NOMO-1 treated with dmso at 0.1 percent for 144 hours (cell line): ENCODE measurements at regions not wholly inside any gene's neighbourhood (a gene's known extent, or its start where the extent isn't known, plus 50 kb on each side); places are given as distances from the start of the nearest gene placed in this dataset.
"Not testable (repeated sequence)": the region's sequence is repeated elsewhere in the genome, so short reads cannot be mapped to it uniquely, and the experiment has no call there.

Experiments used
- DNase-seq: peaks from one replicate; lab custom pipeline; 2025; ENCODE audit not compliant: unreplicated experiment; lab: John Stamatoyannopoulos, UW

DNA sequence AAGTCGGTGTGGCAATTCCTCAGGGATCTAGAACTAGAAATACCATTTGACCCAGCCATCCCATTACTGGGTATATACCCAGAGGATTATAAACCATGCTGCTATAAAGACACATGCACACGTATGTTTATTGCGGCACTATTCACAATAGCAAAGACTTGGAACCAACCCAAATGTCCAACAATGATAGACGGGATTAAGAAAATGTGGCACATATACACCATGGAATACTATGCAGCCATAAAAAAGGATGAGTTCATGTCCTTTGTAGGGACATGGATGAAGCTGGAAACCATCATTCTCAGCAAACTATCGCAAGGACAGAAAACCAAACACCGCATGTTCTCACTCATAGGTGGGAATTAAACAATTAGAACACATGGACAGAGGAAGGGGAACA lies 80.6 kb upstream of the ST3GAL5 start:
- DNase-seq = not testable (repeated sequence)

DNA sequence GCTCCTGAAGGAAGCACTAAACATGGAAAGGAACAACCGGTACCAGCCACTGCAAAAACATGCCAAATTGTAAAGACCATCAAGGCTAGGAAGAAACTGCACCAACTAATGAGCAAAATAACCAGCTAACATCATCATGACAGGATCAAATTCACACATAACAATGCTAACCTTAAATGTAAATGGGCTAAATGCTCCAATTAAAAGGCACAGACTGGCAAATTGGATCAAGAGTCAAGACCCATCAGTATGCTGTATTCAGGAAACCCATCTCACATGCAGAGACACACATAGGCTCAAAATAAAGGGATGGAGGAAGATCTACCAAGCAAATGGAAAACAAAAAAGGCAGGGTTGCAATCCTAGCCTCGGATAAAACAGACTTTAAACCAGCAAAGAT lies 77.0 kb upstream of the ST3GAL5 start:
- not testable (repeated sequence) for DNase-seq

DNA sequence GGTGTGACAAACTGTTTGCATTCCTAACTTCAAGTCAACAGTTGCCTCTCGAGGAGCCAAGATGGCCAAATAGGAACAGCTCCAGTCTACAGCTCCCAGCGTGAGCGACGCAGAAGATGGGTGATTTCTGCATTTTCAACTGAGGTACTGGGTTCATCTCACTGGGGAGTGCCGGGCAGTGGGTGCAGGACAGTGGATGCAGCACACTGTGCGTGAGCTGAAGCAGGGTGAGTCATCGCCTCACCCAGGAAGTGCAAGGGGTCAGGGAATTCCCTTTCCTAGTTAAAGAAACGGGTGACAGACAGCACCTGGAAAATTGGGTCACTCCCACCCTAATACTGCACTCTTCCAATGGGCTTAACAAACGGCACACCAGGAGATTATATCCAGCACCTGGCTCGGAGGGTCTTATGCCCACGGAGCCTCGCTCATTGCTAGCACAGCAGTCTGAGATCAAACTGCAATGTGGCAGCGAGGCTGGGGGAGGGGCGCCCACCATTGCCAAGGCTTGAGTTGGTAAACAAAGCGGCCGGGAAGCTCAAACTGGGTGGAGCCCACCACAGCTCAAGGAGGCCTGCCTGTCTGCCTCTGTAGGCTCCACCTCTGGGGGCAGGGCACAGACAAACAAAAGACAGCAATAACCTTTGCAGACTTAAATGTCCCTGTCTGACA lies 75.1 kb upstream of the ST3GAL5 start:
- not testable (repeated sequence) for DNase-seq

- DNase-seq = no peak
Measured at GRCh38 chr2:85963068-85963467, 74.3 kb upstream of the ST3GAL5 start.

- no peak for DNase-seq
Measured at GRCh38 chr2:85961754-85962153, 73.0 kb upstream of the ST3GAL5 start.

DNA sequence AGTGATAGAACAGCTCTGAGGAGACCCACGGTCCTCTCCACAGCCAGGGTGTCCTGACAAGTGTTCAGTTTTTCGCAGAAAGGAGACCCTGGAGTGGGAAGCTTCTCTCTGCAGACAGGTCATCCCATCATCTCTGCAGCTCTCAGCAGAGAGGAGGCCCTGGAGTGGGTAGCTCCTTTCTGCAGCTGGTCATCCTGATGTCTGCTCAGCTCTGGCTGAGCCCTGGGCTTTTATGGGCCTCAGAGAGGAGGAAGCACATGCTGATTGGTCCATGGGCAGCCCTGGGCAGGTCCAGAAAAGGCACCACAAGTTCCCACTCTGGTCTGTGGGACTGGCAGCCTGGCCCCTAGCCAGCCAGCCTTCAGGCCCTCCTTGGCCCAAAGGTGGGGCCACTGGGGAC lies 72.3 kb upstream of the ST3GAL5 start:
- DNase-seq = no peak

GRCh38 chr2:85959826-85960225 lies 71.0 kb upstream of the ST3GAL5 start:
- DNase-seq = no peak

- DNase-seq = no peak
Measured at GRCh38 chr2:85959185-85959584, 70.4 kb upstream of the ST3GAL5 start.

DNA sequence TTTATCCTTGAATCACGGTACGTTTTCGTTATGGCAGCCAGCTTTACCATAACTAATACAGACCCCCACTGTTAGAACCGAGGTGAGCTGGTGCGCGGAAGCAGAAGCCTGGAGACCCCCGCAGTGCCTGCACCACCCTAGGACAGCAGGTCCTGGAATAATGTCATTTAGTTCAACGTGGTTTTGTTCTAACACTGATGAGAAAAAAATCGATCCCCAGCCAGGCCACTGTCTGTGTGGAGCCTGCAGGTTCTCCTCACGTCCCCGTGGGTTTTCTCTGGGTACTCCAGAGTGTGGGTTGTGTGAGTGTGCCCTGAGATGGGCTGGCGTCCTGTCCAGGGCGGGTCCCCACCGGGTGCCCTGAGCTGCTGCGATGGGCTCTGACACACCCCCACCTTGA lies 69.9 kb upstream of the ST3GAL5 start:
- DNase-seq = no peak

DNA sequence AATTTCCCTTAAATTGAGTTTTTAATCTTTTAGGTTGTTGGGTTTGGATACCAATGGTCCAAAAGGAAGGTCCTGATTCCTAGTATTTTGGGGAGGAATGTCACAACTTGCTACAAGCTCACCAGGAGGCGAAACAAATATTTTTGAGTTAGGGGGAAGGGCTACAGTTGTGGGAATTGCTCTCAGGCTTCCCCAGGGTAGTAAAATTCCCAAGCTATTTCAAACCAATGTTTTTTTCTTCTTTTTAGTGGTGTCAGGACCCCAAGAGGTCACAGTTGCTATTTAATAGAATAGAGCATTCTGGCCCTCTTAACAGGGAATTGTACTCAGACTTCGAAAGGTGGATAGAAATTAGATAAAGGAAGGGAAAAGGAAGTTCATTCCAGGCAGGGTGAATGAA lies 68.5 kb upstream of the ST3GAL5 start:
- no peak for DNase-seq

- no peak for DNase-seq
Measured at GRCh38 chr2:85956646-85957039, 67.9 kb upstream of the ST3GAL5 start.

DNA sequence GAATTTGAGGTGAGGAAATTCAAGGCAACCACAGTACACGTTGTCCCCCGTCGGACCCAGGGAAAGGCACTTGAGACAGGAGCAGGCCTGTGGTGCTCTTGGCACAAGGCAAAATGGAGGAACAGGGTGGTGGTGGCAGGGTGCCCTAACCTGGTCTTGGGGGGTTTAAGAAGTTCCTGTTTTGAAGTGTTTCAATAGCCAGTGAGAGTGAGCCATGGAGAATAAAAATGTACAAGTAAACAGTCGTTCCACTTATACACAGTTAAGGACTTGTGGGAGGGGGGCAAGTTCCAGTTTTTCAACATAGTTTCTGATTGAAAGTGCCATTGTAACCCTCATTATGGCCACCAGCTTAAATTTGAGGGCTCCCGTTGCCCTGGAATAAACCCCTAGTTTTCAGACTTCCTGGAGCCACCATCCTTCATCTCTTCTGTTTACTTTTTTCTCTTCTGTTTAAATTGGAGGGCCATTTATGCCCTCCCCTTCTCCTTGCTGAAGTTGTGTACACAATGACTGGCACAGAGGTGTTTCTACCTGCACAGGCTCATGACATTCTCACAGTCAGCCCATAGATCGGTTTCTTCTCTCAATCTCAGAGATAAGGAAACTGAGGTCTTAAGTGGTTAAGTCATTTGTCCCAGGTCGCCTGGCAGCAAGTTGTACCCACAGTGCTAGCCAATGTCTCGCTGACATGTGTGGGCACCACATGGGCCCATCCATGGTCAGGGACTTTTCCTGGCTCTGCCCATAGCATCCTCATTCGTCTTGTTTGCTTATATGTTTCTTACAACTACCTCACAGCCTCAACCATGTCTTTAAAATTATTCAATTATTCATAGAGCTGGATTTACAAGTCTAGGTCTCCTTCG lies 66.0 kb upstream of the ST3GAL5 start:
- DNase-seq = no peak

DNA sequence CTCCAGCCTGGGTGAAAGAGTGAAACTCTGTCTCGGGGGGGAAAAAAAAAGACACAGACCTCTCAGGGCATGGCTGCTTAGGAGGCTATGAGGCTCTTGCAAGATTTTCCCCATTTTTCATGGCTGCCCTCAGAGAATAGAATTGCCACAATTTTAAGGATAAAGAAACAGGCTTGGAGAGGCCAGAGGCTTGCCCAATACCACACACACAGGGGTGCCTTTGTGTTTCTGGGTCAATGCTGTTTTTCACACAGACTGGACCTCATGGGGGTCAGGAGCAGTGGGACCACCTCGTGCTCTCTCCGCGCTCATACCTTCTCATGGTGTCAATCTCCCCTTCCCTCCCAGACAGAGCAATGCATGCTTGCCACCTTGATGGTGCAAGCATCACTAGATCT lies 65.4 kb upstream of the ST3GAL5 start:
- DNase-seq = no peak

GRCh38 chr2:85953476-85953875 lies 64.7 kb upstream of the ST3GAL5 start:
- DNase-seq = no peak

DNA sequence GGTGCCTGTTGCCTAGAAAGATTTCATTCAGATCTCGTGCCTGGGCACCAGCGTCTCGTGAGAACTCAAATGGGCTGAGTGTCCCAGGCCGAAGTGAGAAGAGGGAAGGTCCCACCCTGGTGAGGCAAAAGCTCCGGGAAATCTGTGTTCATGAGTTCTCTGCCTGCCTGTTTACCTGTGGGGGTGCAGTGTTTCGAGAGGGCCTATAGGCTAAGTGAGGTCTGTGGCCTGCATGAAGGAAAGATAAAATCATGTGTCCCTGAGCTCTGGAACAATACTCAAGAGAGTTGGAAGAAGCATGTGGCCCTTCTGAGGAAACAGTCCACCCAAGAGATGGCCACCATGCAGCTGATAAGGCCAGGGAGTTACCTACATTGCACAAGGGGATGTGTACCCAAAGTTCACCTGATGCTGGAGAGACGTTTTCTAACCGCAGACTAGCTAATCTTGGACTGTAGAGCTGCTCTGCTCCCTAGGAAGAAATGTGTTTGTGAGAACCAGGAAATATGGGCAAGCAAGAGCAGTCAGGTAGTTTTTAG lies 63.5 kb upstream of the ST3GAL5 start:
- DNase-seq = no peak

DNA sequence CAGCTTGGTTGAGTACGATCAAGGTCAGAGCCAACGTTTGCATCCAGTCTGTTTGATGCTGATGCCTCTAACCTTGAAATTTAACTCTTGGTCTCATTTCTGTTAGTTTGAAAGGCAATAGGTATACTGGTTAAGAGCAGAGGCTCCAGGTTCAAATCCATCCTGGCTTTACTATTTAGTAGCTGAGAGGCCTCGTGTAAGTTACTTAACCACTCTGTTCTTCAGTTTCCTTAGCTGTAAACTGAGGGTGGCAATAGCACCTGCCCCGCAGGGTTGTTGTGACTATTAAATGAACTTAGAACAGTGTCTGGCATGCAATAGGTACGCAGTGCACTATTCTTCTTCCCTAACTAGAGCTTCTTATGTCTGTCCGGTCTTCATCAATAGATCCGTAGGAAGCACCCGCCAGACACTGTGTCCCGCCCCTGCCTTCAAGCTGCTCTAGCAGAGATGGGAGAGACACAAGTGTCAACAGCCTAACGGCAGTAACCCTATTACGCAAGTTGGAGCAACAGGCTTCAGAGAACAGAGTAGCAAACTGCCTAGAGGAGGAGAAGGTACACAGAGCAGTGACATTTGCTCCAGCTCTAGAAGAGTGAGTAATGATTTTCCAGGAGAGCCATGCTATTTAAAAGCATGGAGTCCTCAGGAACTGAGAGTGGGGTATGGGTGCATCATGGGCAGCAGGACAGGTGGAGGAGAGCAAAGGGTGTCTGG lies 62.7 kb upstream of the ST3GAL5 start:
- peak; percentile 27 for DNase-seq

DNA sequence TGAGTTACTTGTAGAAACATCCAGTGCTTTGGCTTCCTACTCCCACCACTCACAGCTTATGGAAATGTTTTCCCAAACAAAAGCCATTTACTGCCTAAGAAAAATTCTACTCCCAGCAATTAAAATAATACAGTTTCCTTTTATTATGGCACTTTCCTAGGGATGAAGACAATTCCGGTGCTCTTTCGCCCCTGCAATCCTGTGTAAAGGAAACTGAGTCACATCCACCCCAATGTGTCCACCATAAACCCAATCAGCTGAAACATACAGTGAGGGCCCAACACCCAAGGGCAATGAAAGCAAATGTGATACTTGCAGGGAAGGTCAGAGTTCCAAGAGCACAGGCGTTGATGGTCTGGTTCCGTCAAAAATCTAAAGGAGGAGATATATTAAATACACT lies 62.0 kb upstream of the ST3GAL5 start:
- DNase-seq = no peak

GRCh38 chr2:85949280-85949679 lies 60.5 kb upstream of the ST3GAL5 start:
- DNase-seq = no peak

GRCh38 chr2:85947593-85947992 lies 58.8 kb upstream of the ST3GAL5 start:
- no peak for DNase-seq

- no peak for DNase-seq
Measured at GRCh38 chr2:85945586-85945985, 56.8 kb upstream of the ST3GAL5 start.

- no peak for DNase-seq
Measured at GRCh38 chr2:85945172-85945571, 56.4 kb upstream of the ST3GAL5 start.
